ENCODE measurements at regions not wholly inside any gene's neighbourhood (a gene's known extent, or its start where the extent isn't known, plus 50 kb on each side); places are given as distances from the start of the nearest gene placed in this dataset.

DNA sequence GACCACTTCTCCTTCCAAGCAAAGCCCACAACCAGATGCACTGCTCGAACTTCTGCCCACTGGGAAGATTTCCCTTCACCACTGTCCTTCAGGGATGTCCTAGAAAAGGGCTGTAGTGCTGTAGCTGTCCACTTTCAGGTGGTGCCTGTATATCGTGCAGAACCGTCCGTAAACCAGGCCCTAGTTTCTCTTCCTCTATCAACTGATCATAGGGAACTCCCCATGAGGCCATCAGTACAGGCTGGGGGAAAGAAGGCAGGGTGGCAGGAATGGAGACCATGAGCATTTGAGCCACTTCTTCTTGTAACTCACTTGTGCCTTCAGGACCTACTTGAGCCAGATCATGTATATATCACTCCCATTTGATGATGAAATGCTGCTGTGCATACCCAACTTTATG is 57.3 kb upstream of the FAM9B start:
- no peak for DNase-seq
- Histone ChIP-seq H3K4me1 (ENCODE audit: insufficient read depth, low read length) (no peaks in the 10 kb centered on the region), H4K20me1 (ENCODE audit: insufficient read depth, low read length) (no peaks in the 10 kb centered on the region), H2AFZ (ENCODE audit: low read depth, low read length) (no peak overlapping the region), H3K9ac (ENCODE audit: low read depth, low read length) (no peak overlapping the region), H3K4me3 (ENCODE audit: low read depth in 1 of 2, low read length in 2 of 2) (no peak overlapping the region), H3K4me2 (ENCODE audit: insufficient read depth, low read length) (no peak overlapping the region), H3K27me3 (ENCODE audit: insufficient read depth, low read length, poor library complexity) (no peaks in the 10 kb centered on the region), H3K9me3 (ENCODE audit: insufficient read depth, low read length, severe bottlenecking) (no peaks in the 10 kb centered on the region), H3K36me3 (ENCODE audit: insufficient read depth, low read length) (no peaks in the 10 kb centered on the region), H3K79me2 (ENCODE audit: insufficient read depth, low read length) (no peaks in the 10 kb centered on the region), H3K27ac (ENCODE audit: low read length) (no peak overlapping the region)
- TF ChIP-seq EZH2 (IDR thresholded peaks at IDR 0.05; ENCODE audit: borderline replicate concordance, low read depth, low read length, severe bottlenecking) = no peak
- no peak for TF ChIP-seq CTCF (IDR thresholded peaks at IDR 0.05; ENCODE audit: borderline replicate concordance, extremely low read depth, low read length, poor library complexity, severe bottlenecking)
- ATAC-seq (ENCODE audit: insufficient read depth, low read depth) = no peak

DNA sequence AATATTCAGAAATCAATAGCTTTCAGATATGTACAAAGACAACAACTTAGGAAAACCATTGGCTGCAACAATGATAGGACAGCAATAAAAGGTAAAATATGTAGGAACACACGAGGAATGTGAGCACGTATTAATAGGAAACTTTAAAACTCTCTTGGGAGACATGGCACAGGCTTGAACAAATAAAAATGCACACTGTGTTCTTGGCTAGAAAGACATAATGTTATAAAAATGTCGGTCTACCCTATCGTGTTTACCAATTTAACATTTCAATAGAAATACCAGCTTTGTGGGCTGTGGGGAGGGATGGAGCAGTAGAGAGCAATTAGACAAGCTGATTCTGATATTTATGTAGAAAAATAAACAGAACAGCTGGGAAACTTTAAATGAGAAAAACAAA is 69.0 kb upstream of the FAM9B start:
- no peak overlapping the region for H3K4me3 ChIP-seq (ENCODE audit: low read depth in 1 of 2, low read length in 2 of 2)
- no peak overlapping the region for H2AFZ ChIP-seq (ENCODE audit: low read depth, low read length)
- TF ChIP-seq EZH2 (IDR thresholded peaks at IDR 0.05; ENCODE audit: borderline replicate concordance, low read depth, low read length, severe bottlenecking) = no peak
- no peak for TF ChIP-seq CTCF (IDR thresholded peaks at IDR 0.05; ENCODE audit: borderline replicate concordance, extremely low read depth, low read length, poor library complexity, severe bottlenecking)
- H4K20me1 ChIP-seq (ENCODE audit: insufficient read depth, low read length) = no peaks in the 10 kb centered on the region
- ATAC-seq (ENCODE audit: insufficient read depth, low read depth) (no peak), DNase-seq (no peak)
- no peak overlapping the region for H3K9ac ChIP-seq (ENCODE audit: low read depth, low read length)
- H3K79me2 ChIP-seq (ENCODE audit: insufficient read depth, low read length) = no peaks in the 10 kb centered on the region
- no peaks in the 10 kb centered on the region for H3K36me3 ChIP-seq (ENCODE audit: insufficient read depth, low read length)
- H3K4me1 ChIP-seq (ENCODE audit: insufficient read depth, low read length) = no peaks in the 10 kb centered on the region
- H3K27me3 ChIP-seq (ENCODE audit: insufficient read depth, low read length, poor library complexity) = no peaks in the 10 kb centered on the region
- no peak overlapping the region for H3K27ac ChIP-seq (ENCODE audit: low read length)
- no peak overlapping the region for H3K4me2 ChIP-seq (ENCODE audit: insufficient read depth, low read length)
- H3K9me3 ChIP-seq (ENCODE audit: insufficient read depth, low read length, severe bottlenecking) = no peaks in the 10 kb centered on the region

- Histone ChIP-seq H3K4me2 (ENCODE audit: insufficient read depth, low read length) (no peak overlapping the region), H3K9ac (ENCODE audit: low read depth, low read length) (no peak overlapping the region), H2AFZ (ENCODE audit: low read depth, low read length) (no peak overlapping the region), H3K9me3 (ENCODE audit: insufficient read depth, low read length, severe bottlenecking) (no peaks in the 10 kb centered on the region), H3K36me3 (ENCODE audit: insufficient read depth, low read length) (no peaks in the 10 kb centered on the region), H3K4me3 (ENCODE audit: low read depth in 1 of 2, low read length in 2 of 2) (no peak overlapping the region), H3K4me1 (ENCODE audit: insufficient read depth, low read length) (no peaks in the 10 kb centered on the region), H3K27ac (ENCODE audit: low read length) (no peak overlapping the region), H3K27me3 (ENCODE audit: insufficient read depth, low read length, poor library complexity) (no peaks in the 10 kb centered on the region), H4K20me1 (ENCODE audit: insufficient read depth, low read length) (no peaks in the 10 kb centered on the region), H3K79me2 (ENCODE audit: insufficient read depth, low read length) (no peaks in the 10 kb centered on the region)
- DNase-seq (no peak), ATAC-seq (ENCODE audit: insufficient read depth, low read depth) (no peak)
- TF ChIP-seq CTCF (IDR thresholded peaks at IDR 0.05; ENCODE audit: borderline replicate concordance, extremely low read depth, low read length, poor library complexity, severe bottlenecking) (no peak), EZH2 (IDR thresholded peaks at IDR 0.05; ENCODE audit: borderline replicate concordance, low read depth, low read length, severe bottlenecking) (no peak)
These were observed 74.1 kb upstream of the FAM9B start for GRCh38 chrX:9108054-9108453.

DNA sequence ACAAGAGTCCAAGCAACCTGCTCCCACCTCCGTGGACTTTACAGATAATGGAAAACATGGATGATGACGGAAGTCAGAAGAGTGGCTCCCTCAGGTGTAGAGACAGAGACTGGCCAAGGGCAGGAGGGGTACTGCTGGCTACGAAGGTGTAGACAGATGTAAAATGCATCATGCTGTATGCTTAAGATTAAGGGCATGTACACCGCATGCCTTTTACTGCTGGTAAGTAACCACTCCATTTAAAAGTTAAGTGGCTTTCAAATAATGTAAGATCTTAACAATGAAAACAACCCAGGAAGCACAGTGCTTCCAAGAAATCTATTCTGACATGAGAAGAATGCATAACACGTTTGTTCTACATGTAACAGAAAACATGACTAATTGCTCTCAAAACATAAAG is 76.9 kb upstream of the FAM9B start:
- no peak for ATAC-seq (ENCODE audit: insufficient read depth, low read depth)
- no peak for TF ChIP-seq CTCF (IDR thresholded peaks at IDR 0.05; ENCODE audit: borderline replicate concordance, extremely low read depth, low read length, poor library complexity, severe bottlenecking)
- TF ChIP-seq EZH2 (IDR thresholded peaks at IDR 0.05; ENCODE audit: borderline replicate concordance, low read depth, low read length, severe bottlenecking) = no peak
- H3K36me3 ChIP-seq (ENCODE audit: insufficient read depth, low read length) = no peaks in the 10 kb centered on the region

More for the DNA sequence above, 76.9 kb upstream of the FAM9B start:
- no peak for DNase-seq
- H2AFZ ChIP-seq (ENCODE audit: low read depth, low read length) = no peak overlapping the region
- no peak overlapping the region for H3K9ac ChIP-seq (ENCODE audit: low read depth, low read length)
- no peaks in the 10 kb centered on the region for H3K79me2 ChIP-seq (ENCODE audit: insufficient read depth, low read length)
- no peak overlapping the region for H3K27ac ChIP-seq (ENCODE audit: low read length)
- H3K27me3 ChIP-seq (ENCODE audit: insufficient read depth, low read length, poor library complexity) = no peaks in the 10 kb centered on the region
- H4K20me1 ChIP-seq (ENCODE audit: insufficient read depth, low read length) = no peaks in the 10 kb centered on the region
- no peak overlapping the region for H3K4me3 ChIP-seq (ENCODE audit: low read depth in 1 of 2, low read length in 2 of 2)
- H3K4me1 ChIP-seq (ENCODE audit: insufficient read depth, low read length) = no peaks in the 10 kb centered on the region
- no peak overlapping the region for H3K4me2 ChIP-seq (ENCODE audit: insufficient read depth, low read length)
- H3K9me3 ChIP-seq (ENCODE audit: insufficient read depth, low read length, severe bottlenecking) = no peaks in the 10 kb centered on the region
